DND-41 (cell line): ENCODE measurements at regions not wholly inside any gene's neighbourhood (a gene's known extent, or its start where the extent isn't known, plus 50 kb on each side); places are given as distances from the start of the nearest gene placed in this dataset.

Source experiments
- ATAC-seq: fragments of 200-7000 bp; cut with Tn5 transposase; 3 replicates; pipeline ENCODE4 v1.9.1; 2021; ENCODE audit warnings: low read depth; ENCODE audit not compliant: insufficient read depth
- DNase-seq: peaks from one replicate; pipeline ENCODE4 v3.0.0-alpha.2; 2020
- H2AFZ ChIP-seq: 2 replicates; pipeline ENCODE4 v1.6.0; 2012; ENCODE audit warnings: low read depth, low read length
- H3K27ac ChIP-seq: 2 replicates; pipeline ENCODE4 v1.5.1; 2012; ENCODE audit warnings: low read length, inconsistent platforms
- H3K27me3 ChIP-seq: fragments of 200-600 bp; sonication (generic); 2 replicates; pipeline ENCODE4 v1.6.0; 2012; ENCODE audit warnings: low read length, mild to moderate bottlenecking, inconsistent platforms; ENCODE audit not compliant: insufficient read depth, poor library complexity
- H3K36me3 ChIP-seq: 2 replicates; pipeline ENCODE4 v1.5.1; 2012; ENCODE audit warnings: low read length, inconsistent platforms; ENCODE audit not compliant: insufficient read depth
- H3K4me1 ChIP-seq: 2 replicates; pipeline ENCODE4 v1.5.1; 2012; ENCODE audit warnings: mild to moderate bottlenecking, low read length; ENCODE audit not compliant: insufficient read depth
- H3K4me2 ChIP-seq: 2 replicates; pipeline ENCODE4 v1.6.0; 2012; ENCODE audit warnings: mild to moderate bottlenecking, moderate library complexity, low read length, inconsistent platforms; ENCODE audit not compliant: insufficient read depth
- H3K4me3 ChIP-seq, 2 experiments: fragments of 200-600 bp in 1 of 2; shearing (Covaris generic) in 1 of 2; 2 replicates each; pipeline ENCODE4 v1.5.1; 2012 to 2016; ENCODE audit warnings: inconsistent platforms in 2 of 2, low read length in 2 of 2, mild to moderate bottlenecking in 2 of 2, low read depth in 1 of 2, moderate library complexity in 1 of 2
- H3K79me2 ChIP-seq: 2 replicates; pipeline ENCODE4 v1.6.0; 2012; ENCODE audit warnings: low read length, inconsistent platforms; ENCODE audit not compliant: insufficient read depth
- H3K9ac ChIP-seq: 2 replicates; pipeline ENCODE4 v1.6.0; 2012; ENCODE audit warnings: low read depth, mild to moderate bottlenecking, inconsistent platforms, low read length, moderate library complexity
- H3K9me3 ChIP-seq: 2 replicates; pipeline ENCODE4 v1.5.1; 2012; ENCODE audit warnings: low read length, moderate library complexity, mild to moderate bottlenecking, inconsistent platforms; ENCODE audit not compliant: insufficient read depth, severe bottlenecking
- H4K20me1 ChIP-seq: 2 replicates; pipeline ENCODE4 v1.6.0; 2012; ENCODE audit warnings: low read length; ENCODE audit not compliant: insufficient read depth
- CTCF ChIP-seq: IDR thresholded peaks from 2 replicates; pipeline ENCODE4 v1.5.1; 2012; ENCODE audit warnings: borderline replicate concordance, low read length, moderate library complexity, mild to moderate bottlenecking; ENCODE audit not compliant: poor library complexity, severe bottlenecking; ENCODE audit errors: extremely low read depth
- EZH2 ChIP-seq: IDR thresholded peaks from 3 replicates; pipeline ENCODE4 v1.6.1; 2012; ENCODE audit warnings: borderline replicate concordance, low read depth, mild to moderate bottlenecking, moderate library complexity, low read length, inconsistent platforms; ENCODE audit not compliant: severe bottlenecking

GRCh38 chr7:109308816-109309215 is 739.1 kb downstream of the DNAJB9 start:
- DNase-seq, result no peak
- no peak overlapping the region for H3K4me2 ChIP-seq
- no peak overlapping the region for H2AFZ ChIP-seq
- H3K9ac ChIP-seq, result no peak overlapping the region
- H3K36me3 ChIP-seq, result no peaks in the 10 kb centered on the region
- H3K79me2 ChIP-seq, result no peaks in the 10 kb centered on the region
- no peaks in the 10 kb centered on the region for H4K20me1 ChIP-seq
- peaks cover 19% of the 10 kb centered on the region for H3K9me3 ChIP-seq
- H3K27ac ChIP-seq, result no peak overlapping the region
- ATAC-seq, result no peak
- no peaks in the 10 kb centered on the region for H3K4me1 ChIP-seq
- no peak for TF ChIP-seq EZH2
- TF ChIP-seq CTCF, result no peak
- H3K4me3 ChIP-seq, result no peak overlapping the region
- no peaks in the 10 kb centered on the region for H3K27me3 ChIP-seq

GRCh38 chr7:109309790-109310189 is 740.1 kb downstream of the DNAJB9 start:
- no peak for DNase-seq
- Histone ChIP-seq H2AFZ (no peak overlapping the region), H3K27me3 (no peaks in the 10 kb centered on the region), H3K4me1 (no peaks in the 10 kb centered on the region), H3K4me3 (no peak overlapping the region), H3K4me2 (no peak overlapping the region), H4K20me1 (no peaks in the 10 kb centered on the region), H3K9me3 (peaks cover 19% of the 10 kb centered on the region), H3K36me3 (no peaks in the 10 kb centered on the region), H3K27ac (no peak overlapping the region), H3K79me2 (no peaks in the 10 kb centered on the region), H3K9ac (no peak overlapping the region)
- ATAC-seq, result no peak
- TF ChIP-seq EZH2 (no peak), CTCF (no peak)

GRCh38 chr7:109318136-109318535 is 748.5 kb downstream of the DNAJB9 start:
- DNase-seq (no peak), ATAC-seq (no peak)
- Histone ChIP-seq H3K27me3 (no peaks in the 10 kb centered on the region), H3K9me3 (no peaks in the 10 kb centered on the region), H3K36me3 (no peaks in the 10 kb centered on the region), H3K4me2 (no peak overlapping the region), H4K20me1 (no peaks in the 10 kb centered on the region), H3K4me3 (no peak overlapping the region), H3K9ac (no peak overlapping the region), H2AFZ (no peak overlapping the region), H3K79me2 (no peaks in the 10 kb centered on the region), H3K4me1 (peaks cover 6% of the 10 kb centered on the region), H3K27ac (no peak overlapping the region)
- TF ChIP-seq EZH2, result no peak
- TF ChIP-seq CTCF, result no peak

- Histone ChIP-seq H3K9me3 (no peaks in the 10 kb centered on the region), H2AFZ (no peak overlapping the region), H3K4me1 (peaks cover 6% of the 10 kb centered on the region), H3K9ac (no peak overlapping the region), H3K4me2 (no peak overlapping the region), H3K27me3 (no peaks in the 10 kb centered on the region), H3K79me2 (no peaks in the 10 kb centered on the region), H3K27ac (no peak overlapping the region), H4K20me1 (no peaks in the 10 kb centered on the region), H3K36me3 (no peaks in the 10 kb centered on the region), H3K4me3 (no peak overlapping the region)
- DNase-seq (no peak), ATAC-seq (no peak)
- no peak for TF ChIP-seq CTCF
- no peak for TF ChIP-seq EZH2
Measured at GRCh38 chr7:109322833-109323232, 753.2 kb downstream of the DNAJB9 start.
